Astrocyte (in vitro differentiated cells and primary cell): ENCODE measurements at regions not wholly inside any gene's neighbourhood (a gene's known extent, or its start where the extent isn't known, plus 50 kb on each side); places are given as distances from the start of the nearest gene placed in this dataset.

Experiments
- DNase-seq: peaks from one replicate; pipeline ENCODE4 v3.0.0-alpha.2; 2010; ENCODE audit warnings: low read depth
- FAIRE-seq: peaks from 2 replicates; lab custom pipeline; 2011; peaks lifted over from hg19 to GRCh38; lab: Jason Lieb, UNC
- H2AFZ ChIP-seq: 2 replicates; pipeline ENCODE4 v1.6.0; 2012; ENCODE audit warnings: low read depth, low read length, inconsistent platforms
- H3K27ac ChIP-seq: 2 replicates; pipeline ENCODE4 v1.5.1; 2011; ENCODE audit warnings: low read depth, low read length, inconsistent platforms
- H3K27me3 ChIP-seq: 2 replicates; pipeline ENCODE4 v1.6.0; 2011; ENCODE audit warnings: low read length, inconsistent platforms; ENCODE audit not compliant: insufficient read depth
- H3K36me3 ChIP-seq: 2 replicates; pipeline ENCODE4 v1.5.1; 2011; ENCODE audit warnings: low read length, inconsistent platforms; ENCODE audit not compliant: insufficient read depth
- H3K4me1 ChIP-seq: 2 replicates; pipeline ENCODE4 v1.5.1; 2011; ENCODE audit warnings: low read length, inconsistent platforms; ENCODE audit not compliant: insufficient read depth
- H3K4me2 ChIP-seq: 2 replicates; pipeline ENCODE4 v1.6.0; 2012; ENCODE audit warnings: low read length, inconsistent platforms
- H3K4me3 ChIP-seq: 2 replicates; pipeline ENCODE4 v1.5.1; 2011; ENCODE audit warnings: low read depth, mild to moderate bottlenecking, low read length, inconsistent platforms; ENCODE audit not compliant: insufficient read depth
- H3K79me2 ChIP-seq: 2 replicates; pipeline ENCODE4 v1.6.0; 2012; ENCODE audit warnings: mild to moderate bottlenecking, low read length, inconsistent platforms; ENCODE audit not compliant: insufficient read depth
- H3K9ac ChIP-seq: 2 replicates; pipeline ENCODE4 v1.6.0; 2012; ENCODE audit warnings: mild to moderate bottlenecking, low read length, inconsistent platforms
- H3K9me3 ChIP-seq: 2 replicates; pipeline ENCODE4 v1.5.1; 2012; ENCODE audit warnings: low read depth, mild to moderate bottlenecking, low read length, inconsistent platforms; ENCODE audit not compliant: insufficient read depth
- H4K20me1 ChIP-seq: 2 replicates; pipeline ENCODE4 v1.6.0; 2012; ENCODE audit warnings: low read length, inconsistent platforms; ENCODE audit not compliant: insufficient read depth
- H3K27ac Mint-ChIP-seq: one replicate; pipeline ENCODE4 v1.8.0; 2021; ENCODE audit warnings: mild to moderate bottlenecking, mixed read lengths; ENCODE audit not compliant: unreplicated experiment
- H3K27me3 Mint-ChIP-seq: one replicate; pipeline ENCODE4 v1.8.0; 2021; ENCODE audit warnings: low read depth, mixed read lengths; ENCODE audit not compliant: unreplicated experiment
- H3K36me3 Mint-ChIP-seq: one replicate; pipeline ENCODE4 v1.8.0; 2021; ENCODE audit warnings: low read depth, mixed read lengths; ENCODE audit not compliant: unreplicated experiment
- H3K4me1 Mint-ChIP-seq: one replicate; pipeline ENCODE4 v1.8.0; 2021; ENCODE audit warnings: low read depth, mixed read lengths; ENCODE audit not compliant: unreplicated experiment
- H3K4me3 Mint-ChIP-seq: one replicate; pipeline ENCODE4 v1.8.0; 2021; ENCODE audit warnings: mild to moderate bottlenecking, moderate library complexity, mixed read lengths; ENCODE audit not compliant: unreplicated experiment
- H3K9me3 Mint-ChIP-seq: one replicate; pipeline ENCODE4 v1.8.0; 2021; ENCODE audit warnings: mild to moderate bottlenecking, mixed read lengths; ENCODE audit not compliant: unreplicated experiment
- CTCF ChIP-seq: IDR thresholded peaks from 2 replicates; pipeline ENCODE4 v1.5.1; 2011; ENCODE audit warnings: low read depth, mild to moderate bottlenecking, inconsistent platforms, low read length, moderate library complexity; ENCODE audit not compliant: insufficient read depth
- EZH2 ChIP-seq: IDR thresholded peaks from 2 replicates; pipeline ENCODE4 v1.6.1; 2012; ENCODE audit warnings: mild to moderate bottlenecking, low read length, inconsistent platforms; ENCODE audit not compliant: insufficient read depth

- H3K27me3 Mint-ChIP-seq = no peaks in the 10 kb centered on the region
- Histone ChIP-seq H3K9ac (no peak overlapping the region), H2AFZ (no peak overlapping the region), H3K4me2 (peak overlapping the region; percentile 2), H4K20me1 (no peaks in the 10 kb centered on the region), H3K27me3 (no peaks in the 10 kb centered on the region), H3K27ac (peak overlapping the region; percentile 21), H3K4me3 (no peak overlapping the region), H3K79me2 (no peaks in the 10 kb centered on the region), H3K9me3 (no peaks in the 10 kb centered on the region), H3K36me3 (no peaks in the 10 kb centered on the region), H3K4me1 (peaks cover 8% of the 10 kb centered on the region)
- H3K36me3 Mint-ChIP-seq = no peaks in the 10 kb centered on the region
- FAIRE-seq (no peak), DNase-seq (peak; percentile 31)
- no peak overlapping the region for H3K27ac Mint-ChIP-seq
- TF ChIP-seq EZH2 = no peak
- TF ChIP-seq CTCF = no peak
- H3K4me3 Mint-ChIP-seq = no peak overlapping the region
- no peaks in the 10 kb centered on the region for H3K9me3 Mint-ChIP-seq
- peaks cover 3% of the 10 kb centered on the region for H3K4me1 Mint-ChIP-seq
Observed at GRCh38 chr4:117773064-117773936, 261.0 kb upstream of the NDST3 start.

- no peaks in the 10 kb centered on the region for H3K79me2 ChIP-seq
- H3K4me3 Mint-ChIP-seq = no peak overlapping the region
- no peaks in the 10 kb centered on the region for H3K36me3 ChIP-seq
- H3K36me3 Mint-ChIP-seq = no peaks in the 10 kb centered on the region
- no peak for TF ChIP-seq CTCF
- no peak for TF ChIP-seq EZH2
- no peak overlapping the region for H3K27ac Mint-ChIP-seq
- H3K27ac ChIP-seq = no peak overlapping the region
- no peaks in the 10 kb centered on the region for H3K9me3 Mint-ChIP-seq
- H3K9me3 ChIP-seq = no peaks in the 10 kb centered on the region
- H3K9ac ChIP-seq = no peak overlapping the region
- DNase-seq (peak; percentile 88), FAIRE-seq (no peak)
- H2AFZ ChIP-seq = no peak overlapping the region
- no peaks in the 10 kb centered on the region for H3K27me3 Mint-ChIP-seq
- H3K27me3 ChIP-seq = no peaks in the 10 kb centered on the region
- no peak overlapping the region for H3K4me2 ChIP-seq
- H3K4me1 Mint-ChIP-seq = peaks cover 3% of the 10 kb centered on the region
- H4K20me1 ChIP-seq = no peaks in the 10 kb centered on the region
- H3K4me1 ChIP-seq = peaks cover 8% of the 10 kb centered on the region
- H3K4me3 ChIP-seq = no peak overlapping the region
Observed at GRCh38 chr4:117777721-117778120, 256.6 kb upstream of the NDST3 start.

GRCh38 chr4:117783716-117784115, 250.6 kb upstream of the NDST3 start:
- Histone ChIP-seq H4K20me1 (no peaks in the 10 kb centered on the region), H2AFZ (no peak overlapping the region), H3K4me3 (no peak overlapping the region), H3K4me2 (no peak overlapping the region), H3K9ac (peak overlapping the region; percentile 25), H3K27ac (no peak overlapping the region), H3K4me1 (no peaks in the 10 kb centered on the region), H3K9me3 (no peaks in the 10 kb centered on the region), H3K79me2 (no peaks in the 10 kb centered on the region), H3K36me3 (no peaks in the 10 kb centered on the region), H3K27me3 (no peaks in the 10 kb centered on the region)
- H3K27me3 Mint-ChIP-seq = no peaks in the 10 kb centered on the region
- TF ChIP-seq CTCF = no peak
- no peak for TF ChIP-seq EZH2
- peaks cover 6% of the 10 kb centered on the region for H3K4me1 Mint-ChIP-seq
- DNase-seq (peak; percentile 61), FAIRE-seq (no peak)
- H3K9me3 Mint-ChIP-seq = no peaks in the 10 kb centered on the region
- no peaks in the 10 kb centered on the region for H3K36me3 Mint-ChIP-seq
- no peak overlapping the region for H3K4me3 Mint-ChIP-seq
- peak overlapping the region; percentile 67 for H3K27ac Mint-ChIP-seq
